ENCODE measurements at regions not wholly inside any gene's neighbourhood (a gene's known extent, or its start where the extent isn't known, plus 50 kb on each side); places are given as distances from the start of the nearest gene placed in this dataset.

DNA sequence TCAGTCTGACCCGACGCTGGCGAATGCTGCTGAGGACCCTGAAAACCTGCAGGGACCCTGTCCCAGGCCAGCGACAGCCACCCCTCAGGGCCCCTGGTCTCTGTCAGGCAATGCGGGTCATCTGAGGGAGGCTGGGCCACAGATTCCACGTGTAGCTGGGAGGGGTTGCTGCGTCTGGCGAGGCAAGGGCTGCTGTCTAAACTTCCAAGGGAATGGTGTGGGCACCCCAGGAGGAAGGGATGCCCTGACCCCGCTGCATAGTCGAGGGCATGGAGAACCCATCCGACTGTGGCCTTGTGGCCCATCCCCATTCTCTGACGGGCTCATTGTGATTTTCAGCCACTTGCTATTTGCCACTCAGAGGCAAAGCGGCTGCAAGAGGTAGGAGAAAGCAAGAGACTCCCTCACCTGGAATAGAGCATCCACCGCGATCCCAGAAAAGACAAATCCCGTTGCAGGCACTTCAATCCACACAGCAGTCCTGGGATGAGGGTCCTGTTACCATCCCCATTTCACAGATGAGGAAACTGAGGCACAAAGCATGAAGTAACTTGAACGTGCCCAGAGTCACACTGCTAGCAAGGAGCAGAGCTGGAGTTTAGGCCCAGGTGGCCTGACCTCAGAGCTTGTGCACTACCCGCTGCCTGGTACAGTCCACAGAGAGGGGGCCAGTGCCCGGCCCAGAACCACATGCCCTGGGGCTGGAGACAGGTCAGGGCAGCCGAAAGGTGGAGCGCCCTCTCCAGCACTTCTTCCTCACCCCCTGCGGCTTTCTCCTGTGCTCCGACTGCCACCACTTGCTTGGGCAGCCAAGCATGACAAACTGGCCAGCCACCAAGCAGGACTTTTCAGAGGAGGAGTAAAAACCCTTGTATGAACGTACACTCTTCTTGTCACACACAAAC lies 163.8 kb upstream of the KLF14 start:
- DNase-seq = no peak

DNA sequence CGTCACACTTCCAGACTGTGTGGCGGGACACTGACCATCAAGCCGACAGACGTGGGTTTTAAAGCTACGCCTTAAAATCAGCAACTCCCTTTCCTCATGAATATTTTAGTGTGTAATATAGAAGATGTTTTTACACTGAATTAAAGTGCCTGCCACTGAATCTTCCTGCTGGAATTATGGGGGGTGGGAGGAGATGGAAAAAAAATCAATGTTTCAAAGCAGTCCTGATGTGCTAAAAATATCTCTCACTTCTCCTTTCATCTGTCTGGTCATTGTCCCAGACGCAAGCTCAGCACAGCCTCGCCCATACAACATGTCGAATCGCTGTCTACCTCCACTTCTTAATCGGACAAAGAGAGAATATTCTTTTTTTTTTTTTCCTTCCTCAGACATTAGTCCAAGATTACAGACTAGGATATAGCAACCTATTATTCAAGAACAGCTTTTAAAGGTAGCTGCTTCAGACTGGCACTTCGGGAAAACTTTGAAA lies 165.1 kb upstream of the KLF14 start:
- no peak for DNase-seq

DNA sequence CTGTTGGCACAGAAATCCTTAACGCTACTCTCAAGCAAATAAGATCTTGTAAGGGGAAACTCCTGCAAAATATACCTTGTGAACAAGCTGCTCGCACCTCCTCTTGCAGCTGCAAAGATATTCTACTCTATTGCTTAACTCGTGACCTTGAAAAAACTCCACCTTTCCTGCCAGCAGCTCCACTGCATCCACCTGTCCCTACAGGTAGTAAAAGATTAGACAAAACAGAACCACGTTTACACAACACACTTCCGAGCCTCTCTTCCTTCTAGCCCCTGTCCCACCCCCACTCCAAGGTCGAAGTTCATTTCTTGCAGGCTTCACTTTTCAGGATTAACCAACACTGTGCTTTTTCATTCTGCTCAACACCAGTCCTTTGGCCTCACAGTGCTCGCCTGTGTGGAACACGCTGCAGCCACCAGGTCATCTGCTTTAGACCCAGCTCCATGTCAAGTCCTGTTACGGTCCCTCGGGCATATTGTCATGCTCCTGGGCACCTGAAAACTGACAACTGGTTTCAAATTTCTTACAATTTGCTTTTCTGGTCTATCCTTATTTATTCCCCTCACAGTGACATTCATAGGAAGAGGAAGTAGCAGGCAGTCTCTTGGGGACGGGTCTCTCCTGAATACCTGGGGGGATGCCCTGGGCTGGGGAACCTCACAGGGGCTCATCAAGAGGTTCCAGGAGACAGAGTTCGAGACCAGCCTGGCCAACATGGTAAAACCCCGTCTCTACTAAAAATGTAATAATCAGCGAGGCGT lies 165.8 kb upstream of the KLF14 start:
- DNase-seq = no peak

DNA sequence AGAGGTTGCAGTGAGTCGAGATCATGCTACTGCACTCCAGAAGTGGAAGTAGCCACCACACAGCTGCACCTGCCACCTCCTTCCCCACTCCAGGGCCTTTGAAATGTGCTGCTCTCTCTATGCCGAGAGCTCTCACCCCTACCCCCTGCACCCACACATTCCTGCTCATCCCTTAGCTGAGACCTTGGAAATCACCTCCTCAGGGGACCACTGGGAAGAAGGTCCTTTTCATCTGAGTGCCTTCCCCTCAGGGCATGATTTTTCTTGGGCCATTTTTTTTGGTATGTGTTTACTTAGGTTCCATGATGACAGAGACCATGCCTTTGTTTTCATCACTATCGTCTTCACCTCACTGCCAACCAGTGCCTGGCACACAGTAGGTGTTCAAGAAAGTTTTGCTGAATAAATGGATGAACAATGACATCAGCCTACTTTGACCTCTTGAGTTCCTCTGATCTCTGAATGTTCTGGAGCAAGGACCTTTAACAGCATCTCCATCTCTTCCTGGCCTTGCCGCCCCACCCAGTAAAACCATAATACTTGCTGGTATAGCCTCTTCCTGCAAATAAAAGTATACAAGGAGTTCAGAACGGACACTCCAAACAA lies 166.6 kb upstream of the KLF14 start:
- no peak for DNase-seq

DNA sequence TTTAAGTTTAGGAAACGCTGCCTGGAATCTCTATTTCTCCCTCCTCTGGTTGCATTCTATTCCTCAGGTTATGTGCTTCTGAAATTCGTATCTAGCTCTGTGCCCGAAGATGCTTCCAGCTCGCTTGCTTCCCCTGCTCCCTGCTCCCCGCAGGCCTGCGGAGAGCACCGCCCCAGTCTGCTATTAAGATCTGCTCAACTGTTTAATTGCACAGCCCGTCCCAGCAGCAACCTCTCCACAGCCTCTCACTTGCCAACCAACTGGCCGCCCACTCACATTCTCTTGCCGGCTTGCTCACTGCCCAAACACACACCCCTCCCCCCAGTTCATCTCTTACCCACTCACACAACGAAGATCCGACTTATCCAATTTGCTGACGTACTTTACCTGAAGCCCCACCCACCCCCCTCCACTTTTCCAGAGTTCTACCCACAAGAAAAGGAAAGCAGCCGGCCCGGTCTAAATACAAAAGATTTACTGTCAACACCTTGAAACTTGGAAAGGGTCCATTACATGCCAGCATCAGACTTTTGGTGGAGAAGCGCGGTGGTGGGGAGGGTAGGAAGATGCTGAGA lies 167.3 kb upstream of the KLF14 start:
- no peak for DNase-seq

DNA sequence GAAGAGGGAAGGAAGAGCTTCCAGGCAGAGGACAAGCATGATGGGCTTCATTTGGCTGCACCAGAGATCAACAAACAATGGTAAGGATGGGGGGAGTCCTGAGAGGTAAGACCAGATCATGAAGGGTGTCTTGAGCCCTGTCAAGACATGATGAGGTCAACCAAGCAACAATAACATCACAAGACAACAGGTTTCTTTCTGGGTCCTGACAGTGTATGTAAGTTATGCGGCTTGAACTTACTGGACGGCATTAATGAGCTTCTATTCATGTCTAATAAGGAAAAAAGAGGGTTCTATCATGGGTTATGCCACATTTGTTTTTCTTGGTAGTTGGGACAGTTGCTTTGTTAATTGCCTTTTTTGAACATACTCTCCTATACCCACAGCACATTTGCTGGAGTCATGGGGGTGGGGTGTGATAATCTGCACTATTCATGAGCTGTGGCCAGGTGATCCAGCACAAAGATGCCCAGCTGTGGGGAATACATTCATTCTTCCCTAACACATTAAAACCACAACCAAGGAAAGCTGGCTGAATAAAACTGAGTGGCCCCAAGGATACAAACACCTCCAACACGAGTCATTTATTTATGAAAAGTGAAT lies 168.8 kb upstream of the KLF14 start:
- DNase-seq = no peak

DNA sequence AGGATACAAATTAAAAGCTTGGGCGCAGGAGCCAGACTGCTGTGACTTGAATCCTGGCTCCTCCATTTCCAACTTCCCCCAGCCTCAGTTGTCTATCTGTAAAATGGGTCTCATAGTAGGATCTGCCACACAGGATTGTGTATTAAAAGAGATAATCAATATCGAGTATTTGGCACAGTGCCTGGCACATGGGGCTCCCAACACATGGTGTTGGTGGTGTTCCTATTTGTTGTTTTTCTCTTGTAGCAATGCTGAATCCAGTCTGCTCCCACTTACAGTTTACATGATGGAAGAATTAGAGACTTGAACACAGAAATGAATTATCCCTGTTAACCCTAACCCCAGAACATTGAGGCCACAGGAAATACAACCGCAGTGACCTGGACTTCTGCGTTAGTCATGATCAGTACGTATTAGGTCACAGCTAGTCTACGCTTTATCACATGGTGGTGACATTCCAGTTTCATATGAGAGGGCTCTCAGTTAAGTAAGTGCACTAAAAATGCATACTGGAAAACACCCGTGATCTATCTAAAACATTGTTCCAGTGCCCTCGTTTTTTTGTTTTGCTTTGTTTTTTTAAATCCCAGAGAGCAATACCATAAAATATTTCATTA lies 169.5 kb upstream of the KLF14 start:
- DNase-seq = no peak

DNA sequence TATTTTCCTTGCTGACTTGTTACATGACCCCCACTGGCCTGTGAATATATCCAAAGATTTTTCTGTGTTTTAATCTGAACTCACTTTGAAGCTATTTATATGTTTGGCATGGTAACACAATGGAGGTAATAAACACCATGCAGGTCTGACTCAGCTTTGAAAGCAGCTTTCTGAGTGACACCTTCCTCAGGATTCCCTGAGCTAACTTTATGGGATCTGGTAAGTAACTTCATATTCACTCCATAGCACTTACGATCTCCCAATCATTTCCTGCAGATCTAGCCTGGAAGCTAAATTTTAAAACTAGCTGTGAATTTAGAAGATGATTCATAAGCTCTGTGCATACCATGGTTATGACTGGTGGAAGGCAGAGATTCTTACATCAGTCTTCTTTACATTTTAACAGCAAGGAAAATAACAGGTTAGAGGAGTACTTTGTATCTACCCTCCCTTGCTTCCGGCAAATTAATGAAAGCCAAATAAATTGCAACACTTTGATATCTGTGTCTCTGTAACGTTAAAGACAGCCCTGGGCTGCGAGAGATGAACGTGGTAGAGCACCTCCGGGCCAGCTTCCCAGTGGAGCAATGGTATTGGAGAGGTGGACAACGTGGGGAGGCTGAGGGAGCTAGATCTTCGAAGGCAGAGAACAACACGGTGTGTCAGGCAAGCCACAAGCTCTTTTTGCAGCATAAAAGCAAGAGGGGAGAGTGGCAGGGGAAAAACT lies 170.2 kb upstream of the KLF14 start:
- DNase-seq = no peak

DNA sequence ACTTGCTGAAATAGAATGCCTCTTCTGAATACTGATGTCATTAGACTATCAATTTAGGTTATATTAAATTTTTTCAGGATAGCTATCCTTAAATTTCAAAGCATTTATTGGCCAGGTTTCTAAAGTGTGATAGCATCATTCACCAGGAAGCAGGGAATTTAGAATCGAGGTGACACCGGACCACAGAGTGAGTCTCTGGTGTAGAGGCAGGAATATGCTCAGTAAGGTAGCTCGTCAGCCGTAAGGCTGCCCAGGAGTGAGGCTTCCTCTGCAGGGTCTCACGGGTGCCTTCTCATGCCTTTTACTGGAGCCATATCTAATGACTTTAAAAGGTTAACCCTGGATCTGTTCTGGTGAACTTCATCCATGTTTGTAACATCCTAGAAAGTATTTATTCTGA lies 170.8 kb upstream of the KLF14 start:
- no peak for DNase-seq

DNA sequence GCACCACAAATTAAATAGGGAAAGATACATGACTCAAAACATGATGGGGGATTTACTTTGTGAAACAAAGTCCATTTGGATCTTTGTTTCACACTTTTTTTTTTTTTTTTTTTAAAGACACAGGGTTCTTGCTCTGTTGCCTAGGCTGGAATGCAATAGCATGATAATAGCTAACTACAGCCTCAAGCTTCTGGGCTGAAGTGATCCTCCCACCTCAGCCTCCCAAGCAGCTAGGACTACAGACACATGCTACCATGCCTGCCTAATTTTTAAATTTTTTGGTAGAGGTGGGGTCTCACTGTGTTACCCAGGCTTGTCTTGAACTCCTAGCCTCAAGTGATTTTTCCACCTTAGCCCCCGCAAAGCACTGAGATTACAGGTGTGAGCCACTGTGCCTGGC lies 172.6 kb upstream of the KLF14 start:
- DNase-seq = no peak

DNA sequence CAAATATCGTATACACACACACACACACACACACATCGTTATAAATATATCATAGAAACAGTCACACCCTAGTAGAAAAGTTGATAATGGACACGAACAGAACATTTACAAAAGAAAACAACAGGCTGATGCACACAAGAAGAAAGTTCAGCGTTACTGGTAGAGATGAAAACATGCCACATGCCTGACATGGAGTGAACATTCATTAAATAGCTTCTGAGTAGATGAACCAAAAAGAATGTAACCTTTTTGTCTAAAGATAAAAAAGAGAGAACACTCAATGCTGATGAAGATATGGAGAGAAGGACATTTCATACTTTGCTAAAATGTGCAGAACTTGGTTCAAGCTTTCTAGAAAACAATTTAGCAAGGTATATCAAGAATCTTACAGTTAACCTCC lies 173.4 kb upstream of the KLF14 start:
- no peak for DNase-seq

DNA sequence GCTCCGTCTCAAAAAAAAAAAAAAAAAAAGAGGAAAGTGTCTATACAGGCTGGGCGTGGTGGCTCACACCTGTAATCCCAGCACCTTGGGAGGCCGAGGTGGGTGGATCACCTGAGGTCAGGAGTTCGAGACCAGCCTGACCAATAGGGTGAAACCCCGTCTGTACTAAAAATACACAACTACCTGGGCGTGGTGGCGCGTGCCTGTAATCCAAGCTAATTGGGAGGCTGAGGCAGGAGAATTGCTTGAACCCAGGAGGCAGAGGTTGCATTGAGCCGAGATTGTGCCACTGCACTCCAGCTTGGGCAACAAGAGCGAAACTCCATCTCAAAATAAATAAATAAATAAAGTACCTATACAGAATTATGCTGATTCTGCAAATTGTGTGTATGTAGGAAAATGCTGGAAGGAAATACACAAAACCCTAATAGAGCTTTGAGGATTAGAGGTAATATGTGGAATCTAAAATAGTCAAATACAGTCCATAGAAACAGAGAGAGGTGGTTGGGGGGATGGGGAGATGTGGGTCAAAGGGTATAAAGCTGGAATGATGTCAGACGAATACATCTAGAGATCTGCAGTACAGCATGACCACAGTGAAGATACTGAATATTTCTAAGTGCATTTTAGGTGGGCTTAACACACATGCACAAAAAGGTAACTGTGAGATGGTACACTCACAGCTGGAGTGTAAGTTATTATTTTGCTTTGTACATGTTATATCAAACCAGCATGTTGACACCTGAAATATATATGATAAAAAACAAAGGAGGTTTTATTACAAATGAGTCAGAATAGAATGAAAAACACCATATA lies 174.5 kb upstream of the KLF14 start:
- DNase-seq = no peak

DNA sequence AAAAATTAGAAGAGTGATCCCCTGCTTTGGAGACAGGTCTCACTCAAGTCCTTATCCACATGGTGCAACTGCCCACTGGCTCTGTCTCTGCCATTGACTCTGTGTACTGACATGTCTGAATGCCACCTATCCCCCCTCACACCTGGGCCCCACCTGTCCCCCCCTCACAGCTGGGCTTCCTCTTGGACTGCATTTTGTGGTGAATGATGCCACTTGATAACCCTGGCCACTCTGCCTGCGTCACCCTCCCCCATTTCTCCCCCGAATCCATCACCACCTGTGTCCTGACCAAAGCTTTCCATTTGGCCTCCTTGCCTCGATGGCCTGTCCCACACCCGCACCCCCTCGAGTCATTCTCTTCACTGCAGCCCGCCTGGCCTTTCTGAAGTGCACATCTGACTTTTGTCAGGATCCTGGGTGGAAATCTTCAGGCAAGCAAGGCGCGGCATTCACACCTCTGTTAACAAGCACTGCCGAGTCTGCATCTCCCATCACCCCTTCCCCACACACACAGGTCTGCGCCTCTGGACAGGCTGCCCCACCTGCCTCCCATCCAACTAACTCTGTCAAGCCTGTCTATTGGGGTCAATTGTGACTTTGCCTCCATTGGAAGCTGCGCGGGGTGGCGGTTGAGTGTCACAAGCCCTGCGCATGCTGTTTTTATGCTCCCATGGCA lies 175.3 kb upstream of the KLF14 start:
- DNase-seq = no peak

DNA sequence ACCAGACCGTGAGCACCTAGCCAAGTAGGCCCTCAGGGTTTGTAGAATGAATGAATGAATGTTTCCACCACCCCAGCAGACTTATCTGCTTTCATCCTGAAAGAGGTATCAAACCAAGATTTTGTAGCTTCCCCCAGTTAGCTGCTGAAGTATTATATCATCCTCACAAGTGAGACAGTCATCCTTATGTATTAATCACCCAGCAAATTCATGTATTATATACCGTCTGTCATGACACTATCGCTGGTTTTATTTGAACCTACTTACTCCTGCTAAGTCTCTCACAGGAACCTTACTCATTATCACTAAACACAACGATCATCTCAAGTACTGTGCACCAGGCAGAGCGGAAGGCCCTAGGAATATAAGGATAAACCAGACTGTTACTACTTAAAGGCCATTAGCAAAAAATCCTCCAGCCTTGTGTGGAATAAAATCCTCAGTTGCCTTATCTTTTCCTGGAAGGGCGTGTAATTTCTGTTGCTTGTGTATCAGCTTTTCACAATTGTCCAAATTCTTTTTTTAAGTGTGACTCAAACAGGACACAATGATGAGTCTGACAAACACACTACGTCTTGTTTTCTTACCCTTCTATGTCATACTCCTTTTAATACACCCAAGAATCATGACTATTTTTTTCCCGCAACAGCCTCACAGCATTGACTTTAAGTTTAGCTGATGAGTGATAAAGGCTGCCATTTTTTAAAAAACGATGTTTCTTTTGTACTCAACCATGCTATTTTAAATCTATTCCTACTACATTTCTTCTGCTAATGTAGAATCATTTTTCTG lies 176.1 kb upstream of the KLF14 start:
- no peak for DNase-seq

DNA sequence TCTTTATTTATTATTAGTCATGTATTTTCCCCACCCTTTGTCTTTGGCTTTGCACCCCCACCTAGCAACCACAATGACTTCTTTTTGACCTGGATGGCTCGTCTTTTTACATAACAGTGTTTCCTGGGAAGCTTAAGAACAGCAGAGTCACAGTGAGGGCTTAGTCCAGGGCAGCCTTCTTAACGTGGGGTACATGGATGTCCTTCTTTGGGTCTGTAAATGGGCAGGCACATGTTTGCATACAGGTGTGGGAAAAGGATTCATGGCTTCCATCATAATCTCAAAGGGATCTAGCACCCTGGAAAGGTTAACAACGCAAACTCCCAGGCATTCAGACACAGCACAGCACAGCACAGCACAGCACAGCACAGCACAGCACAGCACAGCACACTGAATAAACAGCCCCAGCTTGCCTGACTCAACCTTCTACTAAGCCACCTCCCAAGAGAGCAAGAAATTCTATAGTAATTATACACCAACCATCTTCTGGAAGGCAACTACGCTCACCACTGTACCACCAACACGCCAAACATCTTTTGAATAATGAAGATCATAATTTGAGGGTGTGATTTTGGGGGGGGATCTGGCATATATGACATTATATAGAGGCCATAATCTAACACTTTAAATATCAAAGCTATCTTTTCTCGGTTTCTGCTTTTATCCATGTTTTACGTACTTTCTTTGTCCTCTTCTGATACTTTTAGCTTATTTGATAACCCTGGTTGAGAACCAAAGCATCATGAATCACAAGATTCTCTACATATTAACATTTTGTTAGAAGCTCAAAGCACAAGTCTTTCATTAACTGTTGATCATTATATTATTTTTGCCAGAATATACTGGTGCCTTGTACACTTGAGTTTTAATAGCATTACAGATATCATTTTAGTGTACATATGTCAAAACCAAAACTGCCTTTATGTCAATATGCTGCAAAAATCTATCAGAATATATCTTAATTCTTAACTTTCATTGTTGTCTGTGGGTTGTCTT lies 177.2 kb upstream of the KLF14 start:
- DNase-seq = no peak

DNA sequence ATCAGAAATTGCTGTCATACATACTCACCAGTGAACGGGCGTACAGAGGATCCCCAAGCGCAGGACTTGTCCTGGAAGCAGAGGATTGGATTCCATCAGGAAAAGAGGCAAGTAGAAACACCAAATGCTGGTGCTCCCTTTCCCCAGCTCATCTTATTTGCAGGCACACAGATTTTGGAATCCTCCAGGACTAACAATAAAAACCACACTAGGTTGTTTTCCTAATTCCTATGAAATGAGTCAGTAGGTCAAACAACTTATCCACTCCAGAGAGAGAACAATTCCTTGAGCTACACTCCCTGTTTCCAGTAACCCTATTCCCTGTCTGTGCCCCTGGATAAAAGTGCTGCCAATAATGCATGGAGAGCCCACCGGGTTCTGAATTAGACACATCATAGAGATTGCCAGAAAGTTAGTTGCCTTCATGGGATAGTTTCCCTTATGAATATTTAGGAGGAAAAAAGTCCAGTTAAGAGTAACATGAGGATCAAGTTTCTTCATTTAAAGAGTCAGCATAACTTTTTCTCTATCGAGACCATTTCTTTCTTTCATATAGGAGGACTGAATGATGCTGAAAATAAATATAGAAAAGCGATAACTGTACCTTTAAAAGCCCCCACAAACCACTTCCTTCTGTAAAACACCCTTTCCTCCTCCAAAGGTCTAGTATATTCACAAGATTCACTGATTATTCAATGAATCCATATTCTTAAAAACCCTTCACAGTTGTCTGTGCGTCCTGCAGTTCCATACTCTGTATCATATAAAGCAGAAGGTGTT lies 178.3 kb upstream of the KLF14 start:
- DNase-seq = no peak
